ENCODE measurements at regions not wholly inside any gene's neighbourhood (a gene's known extent, or its start where the extent isn't known, plus 50 kb on each side); places are given as distances from the start of the nearest gene placed in this dataset.

- no peak for FAIRE-seq
These were observed 287.0 kb upstream of the IGFBP3 start for GRCh38 chr7:46207931-46208634.

DNA sequence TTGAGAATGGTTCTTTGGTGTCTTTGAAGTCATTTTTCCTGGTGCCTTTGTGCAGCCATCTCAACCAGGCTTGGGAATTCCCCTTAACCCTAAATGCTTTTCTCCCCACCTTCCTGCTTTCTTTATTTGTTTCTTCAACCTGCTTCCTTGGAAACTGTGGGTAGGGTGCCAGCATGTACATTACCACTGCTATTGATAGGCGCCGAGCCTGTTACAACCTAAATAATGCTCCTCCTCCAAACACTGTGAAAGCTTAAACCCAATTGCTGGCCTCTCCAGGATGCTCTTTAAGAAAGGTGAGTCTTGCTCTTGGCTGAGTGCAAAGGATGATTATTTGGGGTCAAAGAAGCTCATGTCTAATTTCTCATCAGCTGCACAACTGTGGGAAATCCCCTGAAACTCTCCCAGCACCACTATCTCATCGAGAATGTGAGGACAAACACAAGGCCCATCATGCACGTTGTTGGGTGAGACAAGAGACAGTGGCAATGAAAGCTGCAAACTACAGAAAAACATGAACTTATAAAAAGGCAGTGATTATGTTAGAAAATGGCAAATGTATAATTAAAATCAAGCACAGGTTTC lies 285.5 kb upstream of the IGFBP3 start:
- no peak overlapping the region for H3K4me3 ChIP-seq
- H3K9me3 ChIP-seq = no peaks in the 10 kb centered on the region
- peak in 1 of 4 donors; percentile 19 for ATAC-seq
- TF ChIP-seq CTCF (IDR thresholded peaks at IDR 0.05) = no peak
- DNase-seq = no peak
- 65 to 70% methylated on average over 4 of the region's 4 CpGs for WGBS, 2 donors
- H3K36me3 ChIP-seq = no peaks in the 10 kb centered on the region
- peaks cover 0 to 5% (median 0%) of the 10 kb centered on the region in 3 donors for H3K4me1 ChIP-seq
- no peak overlapping the region for H3K27ac ChIP-seq
- no peaks in the 10 kb centered on the region for H3K27me3 ChIP-seq
- intact Hi-C loops (cut with DNase I) = no loop called here
- FAIRE-seq = no peak

More at GRCh38 chr7:46207931-46208634, 287.0 kb upstream of the IGFBP3 start:
- peak; percentile 63 to 82 (median 75) for ATAC-seq
- Histone ChIP-seq H3K27me3 (no peaks in the 10 kb centered on the region), H3K27ac (peak overlapping the region in 3 of 4 donors; percentile 4 to 53 (median 37)), H3K36me3 (no peaks in the 10 kb centered on the region), H3K4me3 (no peak overlapping the region), H3K9me3 (no peaks in the 10 kb centered on the region), H3K4me1 (peaks cover 0 to 5% (median 0%) of the 10 kb centered on the region in 3 donors)
- peak in 3 of 6 donors; percentile 12 to 32 (median 23) for DNase-seq
- intact Hi-C loops (cut with DNase I) = no loop called here
- WGBS, 2 donors = 15 to 25% methylated on average over 5 of the region's 5 CpGs
- no peak for TF ChIP-seq CTCF (IDR thresholded peaks at IDR 0.05)

DNA sequence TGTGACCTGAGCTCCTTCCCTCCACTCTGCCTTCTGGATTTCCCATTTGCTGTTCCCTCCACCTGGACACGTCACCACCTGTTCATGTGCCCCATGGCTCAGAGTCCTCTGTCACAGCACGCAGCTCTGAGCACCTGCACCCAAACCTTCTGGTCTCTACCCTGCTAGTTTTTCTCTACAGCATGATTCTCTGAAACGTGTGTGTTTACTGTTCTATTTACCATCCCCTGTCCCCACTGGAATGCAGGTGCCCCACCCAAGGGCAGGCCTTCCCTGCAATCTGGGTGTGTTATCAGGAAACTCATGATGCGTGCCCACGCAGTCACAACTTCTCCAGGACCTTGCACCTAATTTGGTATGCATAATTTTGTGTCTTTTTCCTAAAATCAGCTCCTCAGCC lies 284.4 kb upstream of the IGFBP3 start:
- Histone ChIP-seq H3K9me3 (no peaks in the 10 kb centered on the region), H3K27ac (no peak overlapping the region), H3K4me1 (peaks cover 0 to 5% (median 0%) of the 10 kb centered on the region in 3 donors), H3K27me3 (no peaks in the 10 kb centered on the region), H3K4me3 (no peak overlapping the region), H3K36me3 (no peaks in the 10 kb centered on the region)
- WGBS, 2 donors = 69 to 73% methylated on average over 5 of the region's 5 CpGs
- ATAC-seq (no peak), DNase-seq (no peak), FAIRE-seq (no peak)
- no peak for TF ChIP-seq CTCF (IDR thresholded peaks at IDR 0.05)
- intact Hi-C loops (cut with DNase I) = no loop called here

GRCh38 chr7:46203926-46204325 lies 282.9 kb upstream of the IGFBP3 start:
- no peak overlapping the region for H3K4me3 ChIP-seq
- 74 to 84% methylated on average over 7 of the region's 7 CpGs for WGBS, 2 donors
- no peaks in the 10 kb centered on the region for H3K9me3 ChIP-seq
- no peaks in the 10 kb centered on the region for H3K36me3 ChIP-seq
- ATAC-seq (no peak), DNase-seq (no peak), FAIRE-seq (no peak)
- no peaks in the 10 kb centered on the region for H3K27me3 ChIP-seq
- peaks cover 0 to 5% (median 0%) of the 10 kb centered on the region in 3 donors for H3K4me1 ChIP-seq
- no peak for TF ChIP-seq CTCF (IDR thresholded peaks at IDR 0.05)
- intact Hi-C loops (cut with DNase I) = no loop called here
- no peak overlapping the region for H3K27ac ChIP-seq

DNA sequence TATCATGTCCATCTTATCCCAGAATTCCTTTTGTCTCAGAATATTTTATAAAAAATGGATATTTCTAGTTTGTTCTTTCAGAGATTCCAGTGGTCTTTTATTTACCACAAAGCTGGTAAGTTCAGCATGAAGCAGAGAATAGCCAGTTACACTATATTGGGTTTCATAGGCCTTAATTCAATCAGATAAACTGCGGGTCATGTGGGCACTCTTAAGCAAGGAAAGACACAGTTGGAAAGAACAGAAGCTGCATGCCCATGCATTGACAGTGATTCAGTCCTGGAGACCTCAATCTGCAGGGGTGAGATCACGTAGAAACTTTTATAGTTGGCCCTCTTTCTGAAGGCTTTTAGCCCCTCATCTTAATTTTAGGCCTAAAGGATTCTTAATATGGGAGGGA lies 281.3 kb upstream of the IGFBP3 start:
- TF ChIP-seq CTCF (IDR thresholded peaks at IDR 0.05) = no peak
- FAIRE-seq (no peak), DNase-seq (no peak), ATAC-seq (no peak)
- intact Hi-C loops (cut with DNase I) = no loop called here
- H3K9me3 ChIP-seq = no peaks in the 10 kb centered on the region
- no peak overlapping the region for H3K4me3 ChIP-seq
- H3K27me3 ChIP-seq = no peaks in the 10 kb centered on the region
- 78 to 92% methylated on average over 2 of the region's 2 CpGs for WGBS, 2 donors
- peaks cover 0 to 3% (median 0%) of the 10 kb centered on the region in 3 donors for H3K4me1 ChIP-seq
- no peaks in the 10 kb centered on the region for H3K36me3 ChIP-seq
- H3K27ac ChIP-seq = no peak overlapping the region
